Spleen (tissue), 7 donors: ENCODE measurements at regions not wholly inside any gene's neighbourhood (a gene's known extent, or its start where the extent isn't known, plus 50 kb on each side); places are given as distances from the start of the nearest gene placed in this dataset.
A peak's percentile ranks its signal among the peaks of the same experiment; 100 is the strongest.

ENCODE experiments used
- POLR2AphosphoS5 ChIP-seq, 3 donors: sonication (generic); formaldehyde crosslinking; IDR thresholded peaks; one replicate each; pipeline ENCODE4 v1.5.1; 2017; ENCODE audit warnings: antibody characterized with exemption in 3 of 3
- TF ChIP-seq, protein P1 (sequence below), 11 experiments: fragments of 200-600 bp in 7 of 11; fragments of 450-650 bp in 4 of 11; sonication (generic) in 4 of 11; IDR thresholded peaks in 8 of 11; conservative IDR thresholded peaks in 3 of 11; 1 replicate in 7 of 11; 2 replicates in 4 of 11; pipeline versions ENCODE4 v1.4.0 to v1.8.0; 2016 to 2021; ENCODE audit warnings: antibody characterized with exemption in 11 of 11, inconsistent platforms in 4 of 11, mild to moderate bottlenecking in 1 of 11
- donor health status: DM: no; HTN: no; CAD: no; lungs with moderate emphysema.
- donor health status: DM: no; HTN: no; CAD: no.
- donor health status: DM: no; HTN: no; CAD: no.

DNA sequence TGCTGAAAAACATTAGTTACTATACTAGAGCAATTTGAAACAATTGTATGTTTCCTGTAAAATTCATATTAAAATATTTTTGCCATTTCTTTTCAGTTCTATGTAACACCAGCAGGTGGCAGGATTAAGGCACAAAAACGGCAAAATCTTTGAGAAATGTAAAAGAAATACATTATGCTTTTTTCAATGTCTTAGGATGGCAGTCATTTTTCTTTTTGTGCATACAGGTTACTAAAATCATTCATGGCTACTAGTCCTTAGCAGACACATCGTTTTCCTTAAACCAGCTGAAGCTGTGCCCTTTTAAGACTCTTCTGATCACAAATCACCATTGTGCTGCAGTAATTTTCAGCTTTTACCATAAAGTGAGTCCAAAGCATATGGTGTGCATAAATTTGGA is 800.7 kb upstream of the SLITRK5 start:
- TF ChIP-seq, protein P1, sequence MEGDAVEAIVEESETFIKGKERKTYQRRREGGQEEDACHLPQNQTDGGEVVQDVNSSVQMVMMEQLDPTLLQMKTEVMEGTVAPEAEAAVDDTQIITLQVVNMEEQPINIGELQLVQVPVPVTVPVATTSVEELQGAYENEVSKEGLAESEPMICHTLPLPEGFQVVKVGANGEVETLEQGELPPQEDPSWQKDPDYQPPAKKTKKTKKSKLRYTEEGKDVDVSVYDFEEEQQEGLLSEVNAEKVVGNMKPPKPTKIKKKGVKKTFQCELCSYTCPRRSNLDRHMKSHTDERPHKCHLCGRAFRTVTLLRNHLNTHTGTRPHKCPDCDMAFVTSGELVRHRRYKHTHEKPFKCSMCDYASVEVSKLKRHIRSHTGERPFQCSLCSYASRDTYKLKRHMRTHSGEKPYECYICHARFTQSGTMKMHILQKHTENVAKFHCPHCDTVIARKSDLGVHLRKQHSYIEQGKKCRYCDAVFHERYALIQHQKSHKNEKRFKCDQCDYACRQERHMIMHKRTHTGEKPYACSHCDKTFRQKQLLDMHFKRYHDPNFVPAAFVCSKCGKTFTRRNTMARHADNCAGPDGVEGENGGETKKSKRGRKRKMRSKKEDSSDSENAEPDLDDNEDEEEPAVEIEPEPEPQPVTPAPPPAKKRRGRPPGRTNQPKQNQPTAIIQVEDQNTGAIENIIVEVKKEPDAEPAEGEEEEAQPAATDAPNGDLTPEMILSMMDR (IDR thresholded peaks at IDR 0.05 in 8 of 11, conservative IDR thresholded peaks at IDR 0.05 in 3 of 11): peak in 8 of 11 experiments; percentile 19 to 54 (median 40)
- TF ChIP-seq POLR2AphosphoS5 (IDR thresholded peaks at IDR 0.05): no peak
